Activated B cell treated with CpG ODN at 0.5 μM for 24 hours (primary cell): ENCODE measurements at regions not wholly inside any gene's neighbourhood (a gene's known extent, or its start where the extent isn't known, plus 50 kb on each side); places are given as distances from the start of the nearest gene placed in this dataset.
A peak's percentile ranks its signal among the peaks of the same experiment; 100 is the strongest.

Experiments used
- ATAC-seq: fragments of 200-7000 bp; cut with Tn5 transposase; one replicate; pipeline ENCODE4 v1.10.0; 2021; ENCODE audit warnings: low read depth, mild to moderate bottlenecking, moderate library complexity
- CTCF ChIA-PET: fragments of 350-600 bp; sonication (Branson Sonifier 250); formaldehyde crosslinking; loops from one replicate; lab custom pipeline; 2021; ENCODE audit warnings: antibody characterized with exemption; lab: Charles Lee
- POLR2A ChIA-PET: fragments of 350-600 bp; sonication (Branson Sonifier 250); formaldehyde crosslinking; loops from one replicate; lab custom pipeline; 2021; ENCODE audit warnings: antibody characterized with exemption; lab: Charles Lee
- DNase-seq: peaks from one replicate; pipeline ENCODE4 v3.0.0; 2022
- H3K27ac Mint-ChIP-seq: one replicate; pipeline ENCODE4 v1.8.0; 2020; ENCODE audit warnings: mixed read lengths
- H3K27me3 Mint-ChIP-seq: one replicate; pipeline ENCODE4 v1.8.0; 2021; ENCODE audit warnings: mixed read lengths
- H3K36me3 Mint-ChIP-seq: one replicate; pipeline ENCODE4 v1.8.0; 2021; ENCODE audit warnings: low read depth, mixed read lengths
- H3K4me1 Mint-ChIP-seq: one replicate; pipeline ENCODE4 v1.8.0; 2021; ENCODE audit warnings: mixed read lengths
- H3K4me3 Mint-ChIP-seq: one replicate; pipeline ENCODE4 v1.8.0; 2020; ENCODE audit warnings: mild to moderate bottlenecking, mixed read lengths
- H3K9me3 Mint-ChIP-seq: one replicate; pipeline ENCODE4 v1.8.0; 2020; ENCODE audit warnings: mixed read lengths
- intact Hi-C: fragments of 100-400 bp; cut with micrococcal nuclease; formaldehyde crosslinking; loops from one replicate; pipeline ENCODE4 v1.15.1; 2024
- TF ChIP-seq, protein P1 (sequence below): fragments of 200-600 bp; IDR thresholded peaks from one replicate; pipeline ENCODE4 v1.8.0; 2022; ENCODE audit warnings: antibody characterized with exemption, mild to moderate bottlenecking

DNA sequence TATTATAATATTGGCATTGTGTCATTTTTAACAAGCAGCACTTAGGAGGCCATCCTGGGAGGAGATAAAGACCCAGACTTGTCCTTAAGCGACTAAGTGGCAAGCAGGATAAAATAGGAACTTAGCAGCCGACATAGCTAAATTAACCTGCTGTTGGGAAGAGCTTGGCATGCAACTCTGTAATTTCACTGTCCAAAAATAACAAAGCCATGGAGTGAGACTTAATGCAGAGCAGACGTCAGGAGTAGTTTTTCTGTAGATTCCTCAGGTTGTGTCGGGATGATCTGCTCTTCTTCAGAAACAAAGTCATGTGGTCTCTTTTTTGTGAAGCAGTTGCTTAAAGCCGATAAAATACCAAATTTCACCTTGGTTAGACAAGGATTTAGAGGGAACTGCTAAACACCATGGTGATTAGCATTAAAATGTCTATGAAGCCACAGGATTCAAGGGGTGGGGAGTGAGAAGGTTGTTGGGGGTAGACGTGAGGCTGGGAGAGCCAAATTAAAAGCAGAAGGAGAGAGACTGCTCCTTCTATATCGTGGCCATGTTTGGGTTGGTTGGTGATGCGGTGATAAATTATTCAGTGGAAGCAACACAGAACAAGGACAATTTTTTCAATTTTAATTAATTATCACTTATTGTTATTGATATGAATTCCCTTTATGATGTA is 303.0 kb downstream of the CSNK1G3 start:
- no peak overlapping the region for H3K4me3 Mint-ChIP-seq
- H3K27ac Mint-ChIP-seq = no peak overlapping the region
- CTCF ChIA-PET = no interaction called here
- POLR2A ChIA-PET = no interaction called here
- H3K27me3 Mint-ChIP-seq = no peaks in the 10 kb centered on the region
- no peak for ATAC-seq
- peaks cover 18% of the 10 kb centered on the region for H3K4me1 Mint-ChIP-seq
- no peaks in the 10 kb centered on the region for H3K36me3 Mint-ChIP-seq
- TF ChIP-seq, protein P1, sequence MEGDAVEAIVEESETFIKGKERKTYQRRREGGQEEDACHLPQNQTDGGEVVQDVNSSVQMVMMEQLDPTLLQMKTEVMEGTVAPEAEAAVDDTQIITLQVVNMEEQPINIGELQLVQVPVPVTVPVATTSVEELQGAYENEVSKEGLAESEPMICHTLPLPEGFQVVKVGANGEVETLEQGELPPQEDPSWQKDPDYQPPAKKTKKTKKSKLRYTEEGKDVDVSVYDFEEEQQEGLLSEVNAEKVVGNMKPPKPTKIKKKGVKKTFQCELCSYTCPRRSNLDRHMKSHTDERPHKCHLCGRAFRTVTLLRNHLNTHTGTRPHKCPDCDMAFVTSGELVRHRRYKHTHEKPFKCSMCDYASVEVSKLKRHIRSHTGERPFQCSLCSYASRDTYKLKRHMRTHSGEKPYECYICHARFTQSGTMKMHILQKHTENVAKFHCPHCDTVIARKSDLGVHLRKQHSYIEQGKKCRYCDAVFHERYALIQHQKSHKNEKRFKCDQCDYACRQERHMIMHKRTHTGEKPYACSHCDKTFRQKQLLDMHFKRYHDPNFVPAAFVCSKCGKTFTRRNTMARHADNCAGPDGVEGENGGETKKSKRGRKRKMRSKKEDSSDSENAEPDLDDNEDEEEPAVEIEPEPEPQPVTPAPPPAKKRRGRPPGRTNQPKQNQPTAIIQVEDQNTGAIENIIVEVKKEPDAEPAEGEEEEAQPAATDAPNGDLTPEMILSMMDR = no peak
- H3K9me3 Mint-ChIP-seq = no peaks in the 10 kb centered on the region
- DNase-seq = no peak
- intact Hi-C loops = no loop called here

DNA sequence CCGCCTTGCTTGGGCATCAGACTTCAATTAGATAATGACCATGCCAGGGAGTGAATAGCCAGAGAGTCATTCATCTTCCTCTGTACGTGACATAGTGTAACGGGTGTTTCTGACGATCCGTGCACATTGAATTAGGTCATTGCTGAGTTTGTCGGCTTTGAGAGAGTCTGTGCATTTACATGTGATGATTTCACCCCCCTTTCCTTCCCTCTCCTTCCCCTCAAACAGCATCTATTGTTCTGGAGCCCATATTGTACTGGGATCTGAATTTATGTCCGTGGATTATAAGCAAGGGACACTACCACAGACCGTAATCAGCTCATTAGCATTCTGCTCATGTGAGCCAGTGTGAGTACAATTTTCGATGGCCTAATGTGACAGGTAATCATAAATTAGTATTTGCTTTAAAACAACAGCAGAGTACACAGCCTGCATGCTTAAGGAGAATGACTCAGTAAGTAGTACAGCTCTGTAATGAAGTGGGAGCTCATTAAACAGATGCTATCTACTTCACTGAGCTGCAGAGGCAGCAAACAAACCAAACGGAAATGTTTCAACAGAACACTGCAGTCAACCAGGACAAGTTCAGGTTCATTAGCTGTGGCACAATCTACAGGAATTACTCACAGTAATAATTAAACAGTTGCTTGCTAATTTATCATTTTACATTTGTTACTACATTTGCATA is 302.1 kb downstream of the CSNK1G3 start:
- Mint-ChIP-seq H3K4me1 (peaks cover 21% of the 10 kb centered on the region), H3K36me3 (no peaks in the 10 kb centered on the region), H3K27ac (no peak overlapping the region), H3K4me3 (no peak overlapping the region), H3K9me3 (no peaks in the 10 kb centered on the region), H3K27me3 (no peaks in the 10 kb centered on the region)
- peak; percentile 34 for ATAC-seq
- ChIA-PET CTCF (no interaction called here), POLR2A (no interaction called here)
- intact Hi-C loops = no loop called here
- DNase-seq = no peak
- TF ChIP-seq, protein P1 = no peak

DNA sequence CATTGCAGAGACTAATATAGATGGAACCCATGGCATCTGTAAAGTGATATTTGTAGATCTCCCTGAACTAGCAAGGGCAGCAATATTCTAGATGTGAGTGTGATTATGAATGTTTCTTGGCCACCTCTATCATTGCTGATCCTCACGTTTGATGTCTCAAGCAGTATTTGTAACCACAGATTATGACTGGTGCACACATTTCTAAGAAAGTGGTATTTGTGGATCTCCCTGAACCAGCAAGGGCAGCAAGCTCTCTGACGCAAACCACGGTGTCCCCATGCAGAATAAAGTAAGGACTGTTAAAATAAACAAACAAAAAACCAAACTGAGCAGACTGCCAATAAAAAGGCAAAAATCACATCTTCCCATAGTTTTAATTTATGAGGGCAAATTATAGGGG is 301.3 kb downstream of the CSNK1G3 start:
- Mint-ChIP-seq H3K27me3 (no peaks in the 10 kb centered on the region), H3K27ac (no peak overlapping the region), H3K36me3 (no peaks in the 10 kb centered on the region), H3K4me1 (peaks cover 21% of the 10 kb centered on the region), H3K9me3 (no peaks in the 10 kb centered on the region), H3K4me3 (no peak overlapping the region)
- TF ChIP-seq, protein P1 = no peak
- intact Hi-C loops = no loop called here
- ATAC-seq (no peak), DNase-seq (no peak)
- ChIA-PET CTCF (interaction anchor here (1.2 kb wide), 1 partner anchor 10 kb away, joined by 3 read pairs; no protein-coding TSS in a partner anchor), POLR2A (no interaction called here)

DNA sequence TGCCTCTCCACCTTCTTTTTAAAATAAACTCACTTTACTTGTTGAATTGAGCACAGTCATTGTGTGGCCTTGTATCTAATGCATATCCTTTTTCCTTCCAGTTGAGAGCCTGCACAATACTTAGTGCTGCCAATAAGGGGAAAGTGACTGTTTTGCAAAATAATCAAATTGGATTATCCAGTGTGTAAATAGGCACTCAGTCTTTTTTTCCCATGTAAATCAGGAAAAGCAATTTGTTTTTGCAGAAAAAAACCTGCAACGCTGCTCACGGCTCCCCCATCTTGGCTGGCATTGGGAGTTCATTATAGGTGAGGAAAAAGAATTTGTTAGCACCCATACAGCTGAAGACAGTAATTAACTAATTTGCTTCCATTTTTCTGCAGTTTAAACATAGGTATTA is 299.9 kb downstream of the CSNK1G3 start:
- Mint-ChIP-seq H3K4me3 (no peak overlapping the region), H3K4me1 (peaks cover 21% of the 10 kb centered on the region)
- TF ChIP-seq, protein P1 = no peak

DNA sequence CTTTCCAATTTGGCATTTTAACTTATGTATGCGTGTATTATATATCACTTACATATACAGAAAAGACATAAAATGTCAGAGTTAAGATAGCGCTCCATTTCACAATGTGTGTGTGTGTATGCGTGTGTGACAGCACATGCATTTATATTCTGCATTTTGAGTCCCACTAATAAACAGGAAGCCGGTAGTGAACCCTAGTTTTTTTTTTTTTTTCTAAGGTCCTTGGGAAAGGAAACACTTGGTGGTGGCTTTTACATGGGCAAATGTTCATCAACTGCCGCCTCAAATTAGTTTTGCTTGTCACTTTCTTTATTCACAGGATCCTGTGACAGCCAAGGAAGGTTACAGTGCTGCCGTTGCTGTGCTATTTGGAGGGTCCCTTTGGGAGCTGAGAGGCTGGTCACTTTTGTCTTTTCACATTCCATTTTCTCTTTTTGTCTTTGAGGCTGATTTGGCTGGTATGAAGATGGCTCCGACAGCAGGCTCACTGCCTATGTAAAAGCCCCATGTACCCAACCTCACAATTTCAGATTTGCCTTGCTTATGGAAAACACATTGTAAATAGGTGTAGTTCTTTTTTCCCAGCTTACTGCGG is 298.9 kb downstream of the CSNK1G3 start:
- H3K27me3 Mint-ChIP-seq = no peaks in the 10 kb centered on the region
- CTCF ChIA-PET = no interaction called here
- H3K9me3 Mint-ChIP-seq = no peaks in the 10 kb centered on the region
- no peak overlapping the region for H3K27ac Mint-ChIP-seq
- no peak overlapping the region for H3K4me3 Mint-ChIP-seq
- TF ChIP-seq, protein P1 = no peak
- intact Hi-C loops = no loop called here
- no peak for DNase-seq
- H3K4me1 Mint-ChIP-seq = peaks cover 21% of the 10 kb centered on the region
- no peak for ATAC-seq
- POLR2A ChIA-PET = no interaction called here
- H3K36me3 Mint-ChIP-seq = no peaks in the 10 kb centered on the region

More for the DNA sequence above, 299.9 kb downstream of the CSNK1G3 start:
- CTCF ChIA-PET = no interaction called here
- Mint-ChIP-seq H3K27me3 (no peaks in the 10 kb centered on the region), H3K9me3 (no peaks in the 10 kb centered on the region), H3K36me3 (no peaks in the 10 kb centered on the region), H3K27ac (no peak overlapping the region)
- intact Hi-C loops = no loop called here
- DNase-seq (no peak), ATAC-seq (no peak)
- POLR2A ChIA-PET = no interaction called here
